WTC11 (cell line): ENCODE measurements at regions not wholly inside any gene's neighbourhood (a gene's known extent, or its start where the extent isn't known, plus 50 kb on each side); places are given as distances from the start of the nearest gene placed in this dataset.

Experiments
- CBFB ChIP-seq: sonication (generic); formaldehyde crosslinking; IDR thresholded peaks from 2 replicates; pipeline ENCODE4 v1.8.1; 2022; ENCODE audit warnings: mild to moderate bottlenecking, low read depth, missing genetic modification reagents
- CTCF ChIP-seq: fragments of 200-600 bp; IDR thresholded peaks from 2 replicates; pipeline ENCODE4 v1.8.0; 2022; ENCODE audit warnings: antibody characterized with exemption
- NFYB ChIP-seq: sonication (generic); formaldehyde crosslinking; conservative IDR thresholded peaks from 2 replicates; pipeline ENCODE4 v1.8.0; 2022; ENCODE audit warnings: low read depth, missing genetic modification reagents
- SP1 ChIP-seq: sonication (generic); formaldehyde crosslinking; conservative IDR thresholded peaks from 2 replicates; pipeline ENCODE4 v1.8.1; 2022; ENCODE audit warnings: missing genetic modification reagents
- STAT6 ChIP-seq: sonication (generic); formaldehyde crosslinking; conservative IDR thresholded peaks from 2 replicates; pipeline ENCODE4 v1.8.1; 2023; ENCODE audit warnings: mild to moderate bottlenecking, low read depth, missing genetic modification reagents, moderate library complexity
- ZNF121 ChIP-seq: sonication (generic); formaldehyde crosslinking; IDR thresholded peaks from 2 replicates; pipeline ENCODE4 v1.8.0; 2023; ENCODE audit warnings: missing genetic modification reagents

GRCh38 chr7:94324380-94325121, 70.1 kb upstream of the COL1A2 start:
- TF ChIP-seq CBFB (CRISPR knock-in tag) (no peak), CTCF (no peak), STAT6 (CRISPR knock-in tag) (no peak), NFYB (CRISPR knock-in tag) (no peak), SP1 (CRISPR knock-in tag) (no peak), ZNF121 (no peak)
